GM12878 (cell line): ENCODE measurements at regions not wholly inside any gene's neighbourhood (a gene's known extent, or its start where the extent isn't known, plus 50 kb on each side); places are given as distances from the start of the nearest gene placed in this dataset.

ENCODE experiments used
- ATF2 ChIP-seq: IDR thresholded peaks from 2 replicates; pipeline ENCODE4 v1.6.1; 2012; ENCODE audit warnings: low read length, inconsistent platforms
- BCL11A ChIP-seq: IDR thresholded peaks from 2 replicates; pipeline ENCODE4 v1.6.1; 2011; ENCODE audit warnings: low read depth, low read length
- CTCF ChIP-seq, 3 experiments: IDR thresholded peaks in 2 of 3; conservative IDR thresholded peaks in 1 of 3; 2 replicates each; pipeline ENCODE4 v1.5.1; 2011; ENCODE audit warnings: low read depth in 3 of 3, low read length in 3 of 3, mild to moderate bottlenecking in 3 of 3, control low read depth in 2 of 3, moderate library complexity in 2 of 3, inconsistent platforms in 1 of 3, mixed read lengths in 1 of 3; ENCODE audit not compliant: control insufficient read depth in 2 of 3, insufficient read depth in 1 of 3; ENCODE audit errors: extremely low read depth in 1 of 3
- FOS ChIP-seq: IDR thresholded peaks from 3 replicates; pipeline ENCODE4 v1.6.1; 2011; ENCODE audit warnings: borderline replicate concordance; ENCODE audit not compliant: insufficient read length; ENCODE audit errors: extremely low read depth
- FOXM1 ChIP-seq: IDR thresholded peaks from 2 replicates; pipeline ENCODE4 v1.6.1; 2012; ENCODE audit warnings: low read depth, mild to moderate bottlenecking, inconsistent platforms, low read length, moderate library complexity
- HDAC6 ChIP-seq: fragments of 200-600 bp; sonication (generic); IDR thresholded peaks from one replicate; pipeline ENCODE4 v1.8.0; 2017; ENCODE audit warnings: antibody characterized with exemption; ENCODE audit not compliant: unreplicated experiment
- IRF3 ChIP-seq: fragments of 450-650 bp; IDR thresholded peaks from 2 replicates; pipeline ENCODE4 v1.6.1; 2014; ENCODE audit warnings: mild to moderate bottlenecking
- JUNB ChIP-seq: IDR thresholded peaks from 2 replicates; pipeline ENCODE4 v1.6.1; 2016; ENCODE audit warnings: antibody characterized with exemption, mild to moderate bottlenecking
- MXI1 ChIP-seq: fragments of 150-350 bp; IDR thresholded peaks from 2 replicates; pipeline ENCODE4 v1.6.1; 2011; ENCODE audit warnings: low read depth, mild to moderate bottlenecking, inconsistent platforms, low read length, improper control_type of control experiment
- PBX3 ChIP-seq: IDR thresholded peaks from 2 replicates; pipeline ENCODE4 v1.6.1; 2011; ENCODE audit warnings: mild to moderate bottlenecking, low read depth, low read length, moderate library complexity; ENCODE audit not compliant: insufficient replicate concordance
- RAD21 ChIP-seq: IDR thresholded peaks from 2 replicates; pipeline ENCODE4 v1.6.1; 2011; ENCODE audit warnings: mild to moderate bottlenecking, low read depth, low read length, moderate library complexity; ENCODE audit not compliant: insufficient read depth
- USF2 ChIP-seq: IDR thresholded peaks from 2 replicates; pipeline ENCODE4 v1.6.1; 2011; ENCODE audit warnings: low read depth, low read length, improper control_type of control experiment, borderline replicate concordance

GRCh38 chr7:55296070-55296469 lies 69.1 kb upstream of the LANCL2 start:
- no peak for TF ChIP-seq BCL11A
- no peak for TF ChIP-seq RAD21
- TF ChIP-seq CTCF (IDR thresholded peaks at IDR 0.05 in 2 of 3, conservative IDR thresholded peaks at IDR 0.05 in 1 of 3; ENCODE audit: control insufficient read depth in 2 of 3, extremely low read depth in 1 of 3, insufficient read depth in 1 of 3, low read depth in 3 of 3, low read length in 3 of 3), result no peak
- no peak for TF ChIP-seq USF2
- TF ChIP-seq FOS, result no peak
- no peak for TF ChIP-seq JUNB
- TF ChIP-seq IRF3, result no peak
- no peak for TF ChIP-seq FOXM1
- no peak for TF ChIP-seq HDAC6
- TF ChIP-seq PBX3, result no peak
- TF ChIP-seq ATF2, result no peak
- no peak for TF ChIP-seq MXI1
